Activated naive CD4-positive, alpha-beta T cell treated with anti-CD3 and anti-CD28 coated beads, Interleukin-2, amount 10 ng/mL, durations not matched to agents 7 days and 5 days (primary cell): ENCODE measurements at regions not wholly inside any gene's neighbourhood (a gene's known extent, or its start where the extent isn't known, plus 50 kb on each side); places are given as distances from the start of the nearest gene placed in this dataset.

Experiments
- CTCF ChIA-PET: fragments of 350-600 bp; sonication (Branson Sonifier 250); formaldehyde crosslinking; loops from one replicate; lab custom pipeline; 2021; ENCODE audit warnings: antibody characterized with exemption; lab: Charles Lee
- DNase-seq: peaks from one replicate; pipeline ENCODE4 v3.0.0-alpha.2; 2020
- H3K27ac Mint-ChIP-seq: one replicate; pipeline ENCODE4 v1.8.0; 2021; ENCODE audit warnings: mild to moderate bottlenecking, moderate library complexity, mixed read lengths
- H3K27me3 Mint-ChIP-seq: one replicate; pipeline ENCODE4 v1.8.0; 2021; ENCODE audit warnings: mild to moderate bottlenecking, mixed read lengths
- H3K36me3 Mint-ChIP-seq: one replicate; pipeline ENCODE4 v1.8.0; 2021; ENCODE audit warnings: mixed read lengths
- H3K4me1 Mint-ChIP-seq: one replicate; pipeline ENCODE4 v1.8.0; 2021; ENCODE audit warnings: mixed read lengths
- H3K4me3 Mint-ChIP-seq: one replicate; pipeline ENCODE4 v1.8.0; 2021; ENCODE audit warnings: mild to moderate bottlenecking, moderate library complexity, mixed read lengths
- H3K9me3 Mint-ChIP-seq: one replicate; pipeline ENCODE4 v1.8.0; 2021; ENCODE audit warnings: mixed read lengths

- H3K4me3 Mint-ChIP-seq: no peak overlapping the region
Observed at GRCh38 chr11:122509899-122510298, 145.6 kb upstream of the UBASH3B start.

GRCh38 chr11:122509091-122509490 is 146.4 kb upstream of the UBASH3B start:
- H3K4me1 Mint-ChIP-seq: no peaks in the 10 kb centered on the region
- H3K27me3 Mint-ChIP-seq: peaks cover 10% of the 10 kb centered on the region
- H3K4me3 Mint-ChIP-seq: no peak overlapping the region
- H3K27ac Mint-ChIP-seq: no peak overlapping the region
- no peaks in the 10 kb centered on the region for H3K9me3 Mint-ChIP-seq
- CTCF ChIA-PET: no interaction called here
- H3K36me3 Mint-ChIP-seq: no peaks in the 10 kb centered on the region
- no peak for DNase-seq

More at GRCh38 chr11:122509899-122510298, 145.6 kb upstream of the UBASH3B start:
- Mint-ChIP-seq H3K9me3 (no peaks in the 10 kb centered on the region), H3K27me3 (peaks cover 10% of the 10 kb centered on the region), H3K27ac (no peak overlapping the region), H3K4me1 (no peaks in the 10 kb centered on the region), H3K36me3 (no peaks in the 10 kb centered on the region)
- no peak for DNase-seq
- CTCF ChIA-PET: no interaction called here

GRCh38 chr11:122505304-122506006 is 150.1 kb upstream of the UBASH3B start:
- Mint-ChIP-seq H3K27me3 (peaks cover 10% of the 10 kb centered on the region), H3K36me3 (no peaks in the 10 kb centered on the region), H3K4me3 (no peak overlapping the region), H3K4me1 (no peaks in the 10 kb centered on the region), H3K9me3 (no peaks in the 10 kb centered on the region), H3K27ac (no peak overlapping the region)
- CTCF ChIA-PET: interaction anchor here (0.6 to 3.0 kb wide), 7 partner anchors 12 to 858 kb away, joined by 3 to 13 read pairs (median 4); no protein-coding TSS in a partner anchor
- peak; percentile 59 for DNase-seq

- no peaks in the 10 kb centered on the region for H3K9me3 Mint-ChIP-seq
- no peak for DNase-seq
- CTCF ChIA-PET: interaction anchor here (0.6 to 3.4 kb wide), 2 partner anchors 11 to 145 kb away, joined by 3 to 9 read pairs; no protein-coding TSS in a partner anchor
- H3K27me3 Mint-ChIP-seq: no peaks in the 10 kb centered on the region
- no peaks in the 10 kb centered on the region for H3K36me3 Mint-ChIP-seq
- no peak overlapping the region for H3K4me3 Mint-ChIP-seq
- H3K27ac Mint-ChIP-seq: no peak overlapping the region
- no peaks in the 10 kb centered on the region for H3K4me1 Mint-ChIP-seq
Observed at GRCh38 chr11:122494221-122494620, 161.3 kb upstream of the UBASH3B start.

- no peaks in the 10 kb centered on the region for H3K36me3 Mint-ChIP-seq
- CTCF ChIA-PET: interaction anchor here (3.4 kb wide), 1 partner anchor 14 kb away, joined by 9 read pairs; no protein-coding TSS in a partner anchor
- no peaks in the 10 kb centered on the region for H3K4me1 Mint-ChIP-seq
- H3K27me3 Mint-ChIP-seq: no peaks in the 10 kb centered on the region
- H3K4me3 Mint-ChIP-seq: no peak overlapping the region
- DNase-seq: no peak
- no peaks in the 10 kb centered on the region for H3K9me3 Mint-ChIP-seq
- H3K27ac Mint-ChIP-seq: no peak overlapping the region
Observed at GRCh38 chr11:122491509-122491908, 164.0 kb upstream of the UBASH3B start.

GRCh38 chr11:122488892-122489706 is 166.4 kb upstream of the UBASH3B start:
- Mint-ChIP-seq H3K27ac (no peak overlapping the region), H3K27me3 (no peaks in the 10 kb centered on the region), H3K4me1 (no peaks in the 10 kb centered on the region), H3K4me3 (no peak overlapping the region), H3K36me3 (no peaks in the 10 kb centered on the region), H3K9me3 (no peaks in the 10 kb centered on the region)
- DNase-seq: no peak
- CTCF ChIA-PET: no interaction called here

GRCh38 chr11:122487669-122488068 is 167.9 kb upstream of the UBASH3B start:
- Mint-ChIP-seq H3K36me3 (no peaks in the 10 kb centered on the region), H3K9me3 (peaks cover 6% of the 10 kb centered on the region), H3K27me3 (no peaks in the 10 kb centered on the region), H3K4me3 (no peak overlapping the region), H3K27ac (no peak overlapping the region), H3K4me1 (no peaks in the 10 kb centered on the region)
- CTCF ChIA-PET: no interaction called here
- DNase-seq: no peak

- no peak overlapping the region for H3K27ac Mint-ChIP-seq
- H3K4me1 Mint-ChIP-seq: no peaks in the 10 kb centered on the region
Observed at GRCh38 chr11:122486793-122487495, 168.6 kb upstream of the UBASH3B start.

GRCh38 chr11:122478986-122479385 is 176.5 kb upstream of the UBASH3B start:
- CTCF ChIA-PET: interaction anchor here (1.0 kb wide), 1 partner anchor 371 kb away, joined by 4 read pairs; no protein-coding TSS in a partner anchor

More at GRCh38 chr11:122486793-122487495, 168.6 kb upstream of the UBASH3B start:
- CTCF ChIA-PET: no interaction called here
- H3K4me3 Mint-ChIP-seq: no peak overlapping the region
- DNase-seq: no peak
- no peaks in the 10 kb centered on the region for H3K27me3 Mint-ChIP-seq
- H3K9me3 Mint-ChIP-seq: peaks cover 6% of the 10 kb centered on the region
- no peaks in the 10 kb centered on the region for H3K36me3 Mint-ChIP-seq

GRCh38 chr11:122468965-122469364 is 186.6 kb upstream of the UBASH3B start:
- no peaks in the 10 kb centered on the region for H3K27me3 Mint-ChIP-seq

More at GRCh38 chr11:122478986-122479385, 176.5 kb upstream of the UBASH3B start:
- no peak for DNase-seq
- no peaks in the 10 kb centered on the region for H3K27me3 Mint-ChIP-seq
- H3K36me3 Mint-ChIP-seq: no peaks in the 10 kb centered on the region
- H3K4me1 Mint-ChIP-seq: no peaks in the 10 kb centered on the region
- no peak overlapping the region for H3K4me3 Mint-ChIP-seq
- peaks cover 6% of the 10 kb centered on the region for H3K9me3 Mint-ChIP-seq
- H3K27ac Mint-ChIP-seq: no peak overlapping the region

GRCh38 chr11:122463530-122463929 is 192.0 kb upstream of the UBASH3B start:
- no peaks in the 10 kb centered on the region for H3K36me3 Mint-ChIP-seq
- CTCF ChIA-PET: no interaction called here
- no peak overlapping the region for H3K4me3 Mint-ChIP-seq
- DNase-seq: no peak
- H3K27ac Mint-ChIP-seq: no peak overlapping the region
- H3K27me3 Mint-ChIP-seq: no peaks in the 10 kb centered on the region
- peaks cover 1% of the 10 kb centered on the region for H3K9me3 Mint-ChIP-seq
- no peaks in the 10 kb centered on the region for H3K4me1 Mint-ChIP-seq

More at GRCh38 chr11:122468965-122469364, 186.6 kb upstream of the UBASH3B start:
- Mint-ChIP-seq H3K4me1 (no peaks in the 10 kb centered on the region), H3K36me3 (no peaks in the 10 kb centered on the region), H3K4me3 (no peak overlapping the region), H3K9me3 (no peaks in the 10 kb centered on the region), H3K27ac (no peak overlapping the region)
- DNase-seq: no peak
- CTCF ChIA-PET: no interaction called here

GRCh38 chr11:122459064-122459463 is 196.5 kb upstream of the UBASH3B start:
- peaks cover 4% of the 10 kb centered on the region for H3K9me3 Mint-ChIP-seq
- no peaks in the 10 kb centered on the region for H3K36me3 Mint-ChIP-seq
- no peaks in the 10 kb centered on the region for H3K4me1 Mint-ChIP-seq
- DNase-seq: no peak
- peaks cover 3% of the 10 kb centered on the region for H3K27me3 Mint-ChIP-seq
- no peak overlapping the region for H3K4me3 Mint-ChIP-seq
- no peak overlapping the region for H3K27ac Mint-ChIP-seq
- CTCF ChIA-PET: no interaction called here

GRCh38 chr11:122453586-122453985 is 201.9 kb upstream of the UBASH3B start:
- CTCF ChIA-PET: no interaction called here
- Mint-ChIP-seq H3K9me3 (peaks cover 3% of the 10 kb centered on the region), H3K27ac (no peak overlapping the region)

GRCh38 chr11:122451911-122452310 is 203.6 kb upstream of the UBASH3B start:
- H3K27ac Mint-ChIP-seq: no peak overlapping the region
- no peaks in the 10 kb centered on the region for H3K36me3 Mint-ChIP-seq
- H3K4me1 Mint-ChIP-seq: no peaks in the 10 kb centered on the region
- H3K27me3 Mint-ChIP-seq: peaks cover 2% of the 10 kb centered on the region
- no peaks in the 10 kb centered on the region for H3K9me3 Mint-ChIP-seq
- CTCF ChIA-PET: no interaction called here
- DNase-seq: no peak
- no peak overlapping the region for H3K4me3 Mint-ChIP-seq

More at GRCh38 chr11:122453586-122453985, 201.9 kb upstream of the UBASH3B start:
- DNase-seq: no peak
- Mint-ChIP-seq H3K36me3 (no peaks in the 10 kb centered on the region), H3K4me1 (no peaks in the 10 kb centered on the region), H3K4me3 (no peak overlapping the region), H3K27me3 (peaks cover 3% of the 10 kb centered on the region)
